ACC112 (cell line): ENCODE measurements at regions not wholly inside any gene's neighbourhood (a gene's known extent, or its start where the extent isn't known, plus 50 kb on each side); places are given as distances from the start of the nearest gene placed in this dataset.

ENCODE experiments used
- H2AFZ ChIP-seq: fragments of 200-600 bp; sonication (generic); one replicate; pipeline ENCODE4 v1.6.0; 2017; ENCODE audit warnings: antibody characterized with exemption, low read length; ENCODE audit not compliant: unreplicated experiment
- H3K27ac ChIP-seq: fragments of 200-600 bp; sonication (generic); 2 replicates; pipeline ENCODE4 v1.5.1; 2014; ENCODE audit warnings: low read depth, mild to moderate bottlenecking, antibody characterized with exemption, low read length, moderate library complexity
- H3K27me3 ChIP-seq: fragments of 200-600 bp; sonication (generic); 2 replicates; pipeline ENCODE4 v1.6.1; 2014; ENCODE audit warnings: mild to moderate bottlenecking, antibody characterized with exemption, low read length, moderate library complexity, mixed read lengths; ENCODE audit not compliant: insufficient read depth
- H3K36me3 ChIP-seq: fragments of 200-600 bp; sonication (generic); 2 replicates; pipeline ENCODE4 v1.6.1; 2016; ENCODE audit warnings: mild to moderate bottlenecking, antibody characterized with exemption, low read length, moderate library complexity, mixed read lengths; ENCODE audit not compliant: insufficient read depth
- H3K4me1 ChIP-seq: fragments of 200-600 bp; sonication (generic); one replicate; pipeline ENCODE4 v1.6.1; 2016; ENCODE audit warnings: low read length, mixed read lengths; ENCODE audit not compliant: insufficient read depth, unreplicated experiment, control insufficient read depth
- H3K4me3 ChIP-seq: fragments of 200-600 bp; sonication (generic); 2 replicates; pipeline ENCODE4 v1.5.1; 2014; ENCODE audit warnings: mild to moderate bottlenecking, low read depth, low read length
- H3K79me2 ChIP-seq: fragments of 200-600 bp; sonication (generic); one replicate; pipeline ENCODE4 v1.6.0; 2016; ENCODE audit warnings: low read length; ENCODE audit not compliant: control insufficient read depth, unreplicated experiment, insufficient read depth

- Histone ChIP-seq H3K27me3 (peaks cover 18% of the 10 kb centered on the region), H3K27ac (no peak overlapping the region), H3K4me1 (peaks cover 13% of the 10 kb centered on the region), H3K36me3 (no peaks in the 10 kb centered on the region), H3K79me2 (no peaks in the 10 kb centered on the region), H3K4me3 (no peak overlapping the region), H2AFZ (no peak overlapping the region)
Observed at GRCh38 chr13:26456650-26457049, 100.8 kb upstream of the WASF3 start.

GRCh38 chr13:26457212-26457611 is 100.3 kb upstream of the WASF3 start:
- Histone ChIP-seq H3K79me2 (no peaks in the 10 kb centered on the region), H3K36me3 (no peaks in the 10 kb centered on the region), H3K27me3 (peaks cover 16% of the 10 kb centered on the region), H2AFZ (no peak overlapping the region), H3K4me3 (no peak overlapping the region), H3K27ac (no peak overlapping the region), H3K4me1 (peaks cover 13% of the 10 kb centered on the region)

- peaks cover 13% of the 10 kb centered on the region for H3K4me1 ChIP-seq
Observed at GRCh38 chr13:26458196-26458749, 99.2 kb upstream of the WASF3 start.

GRCh38 chr13:26459276-26460131 is 98.0 kb upstream of the WASF3 start:
- H3K4me3 ChIP-seq = no peak overlapping the region
- H3K4me1 ChIP-seq = peaks cover 13% of the 10 kb centered on the region
- no peaks in the 10 kb centered on the region for H3K36me3 ChIP-seq
- no peaks in the 10 kb centered on the region for H3K79me2 ChIP-seq
- H3K27me3 ChIP-seq = peaks cover 16% of the 10 kb centered on the region; the same call in 1 of the 2 replicates
- no peak overlapping the region for H2AFZ ChIP-seq
- H3K27ac ChIP-seq = no peak overlapping the region

More at GRCh38 chr13:26458196-26458749, 99.2 kb upstream of the WASF3 start:
- H3K27ac ChIP-seq = no peak overlapping the region
- H3K27me3 ChIP-seq = peaks cover 13% of the 10 kb centered on the region
- H3K79me2 ChIP-seq = no peaks in the 10 kb centered on the region
- H3K36me3 ChIP-seq = no peaks in the 10 kb centered on the region
- no peak overlapping the region for H3K4me3 ChIP-seq
- no peak overlapping the region for H2AFZ ChIP-seq

- no peaks in the 10 kb centered on the region for H3K79me2 ChIP-seq
- H3K36me3 ChIP-seq = no peaks in the 10 kb centered on the region
- H3K27ac ChIP-seq = no peak overlapping the region
- H3K4me1 ChIP-seq = peaks cover 13% of the 10 kb centered on the region
- no peak overlapping the region for H3K4me3 ChIP-seq
- peaks cover 13% of the 10 kb centered on the region; the same call in 1 of the 2 replicates for H3K27me3 ChIP-seq
- no peak overlapping the region for H2AFZ ChIP-seq
Observed at GRCh38 chr13:26460648-26461047, 96.8 kb upstream of the WASF3 start.

- H3K27me3 ChIP-seq = 0 out of 2 replicates have a peak, but pooled peaks cover 13% of the 10 kb centered on the region
- no peak overlapping the region for H3K4me3 ChIP-seq
- H3K4me1 ChIP-seq = peaks cover 13% of the 10 kb centered on the region
- H3K79me2 ChIP-seq = no peaks in the 10 kb centered on the region
- no peak overlapping the region for H3K27ac ChIP-seq
- H2AFZ ChIP-seq = no peak overlapping the region
- no peaks in the 10 kb centered on the region for H3K36me3 ChIP-seq
Observed at GRCh38 chr13:26463296-26463695, 94.2 kb upstream of the WASF3 start.

- Histone ChIP-seq H2AFZ (no peak overlapping the region), H3K27ac (no peak overlapping the region), H3K4me3 (no peak overlapping the region), H3K27me3 (0 out of 2 replicates have a peak, but pooled peaks cover 13% of the 10 kb centered on the region), H3K36me3 (no peaks in the 10 kb centered on the region), H3K79me2 (no peaks in the 10 kb centered on the region), H3K4me1 (peaks cover 13% of the 10 kb centered on the region)
Observed at GRCh38 chr13:26463848-26464247, 93.6 kb upstream of the WASF3 start.

- Histone ChIP-seq H3K27ac (no peak overlapping the region), H3K79me2 (no peaks in the 10 kb centered on the region), H3K27me3 (0 out of 2 replicates have a peak, but pooled peaks cover 13% of the 10 kb centered on the region), H2AFZ (no peak overlapping the region), H3K4me3 (no peak overlapping the region), H3K4me1 (peaks cover 4% of the 10 kb centered on the region), H3K36me3 (no peaks in the 10 kb centered on the region)
Observed at GRCh38 chr13:26465514-26465913, 92.0 kb upstream of the WASF3 start.

GRCh38 chr13:26465954-26466353 is 91.5 kb upstream of the WASF3 start:
- Histone ChIP-seq H3K36me3 (no peaks in the 10 kb centered on the region), H3K27me3 (0 out of 2 replicates have a peak, but pooled peaks cover 13% of the 10 kb centered on the region), H3K27ac (no peak overlapping the region), H3K4me3 (no peak overlapping the region), H2AFZ (no peak overlapping the region), H3K79me2 (no peaks in the 10 kb centered on the region), H3K4me1 (no peaks in the 10 kb centered on the region)

- no peaks in the 10 kb centered on the region for H3K36me3 ChIP-seq
- H3K27me3 ChIP-seq = 0 out of 2 replicates have a peak, but pooled peaks cover 11% of the 10 kb centered on the region
- no peak overlapping the region for H3K4me3 ChIP-seq
- H2AFZ ChIP-seq = no peak overlapping the region
- H3K79me2 ChIP-seq = no peaks in the 10 kb centered on the region
- no peak overlapping the region for H3K27ac ChIP-seq
- no peaks in the 10 kb centered on the region for H3K4me1 ChIP-seq
Observed at GRCh38 chr13:26468265-26468801, 89.2 kb upstream of the WASF3 start.
